Upper lobe of left lung (tissue), 4 donors: ENCODE measurements at regions not wholly inside any gene's neighbourhood (a gene's known extent, or its start where the extent isn't known, plus 50 kb on each side); places are given as distances from the start of the nearest gene placed in this dataset.

ENCODE experiments used
- EP300 ChIP-seq, 4 donors: sonication (generic); formaldehyde crosslinking; IDR thresholded peaks; one replicate each; pipeline ENCODE4 v1.5.1; 2017; ENCODE audit warnings: antibody characterized with exemption in 4 of 4, control low read depth in 2 of 4
- POLR2A ChIP-seq, 4 donors: fragments of 450-650 bp; IDR thresholded peaks; one replicate each; pipeline ENCODE4 v1.5.1; 2016 to 2017; ENCODE audit warnings: antibody characterized with exemption in 4 of 4, mild to moderate bottlenecking in 2 of 4
- POLR2AphosphoS5 ChIP-seq, 2 donors: sonication (generic); formaldehyde crosslinking; IDR thresholded peaks; one replicate each; pipeline ENCODE4 v1.5.1; 2017; ENCODE audit warnings: antibody characterized with exemption in 2 of 2
- TF ChIP-seq, protein P1 (sequence below), 6 experiments: fragments of 450-650 bp in 4 of 6; fragments of 200-600 bp in 2 of 6; sonication (generic) in 2 of 6; IDR thresholded peaks; one replicate each; pipeline ENCODE4 v1.5.1; 2016 to 2019; ENCODE audit warnings: antibody characterized with exemption in 6 of 6

DNA sequence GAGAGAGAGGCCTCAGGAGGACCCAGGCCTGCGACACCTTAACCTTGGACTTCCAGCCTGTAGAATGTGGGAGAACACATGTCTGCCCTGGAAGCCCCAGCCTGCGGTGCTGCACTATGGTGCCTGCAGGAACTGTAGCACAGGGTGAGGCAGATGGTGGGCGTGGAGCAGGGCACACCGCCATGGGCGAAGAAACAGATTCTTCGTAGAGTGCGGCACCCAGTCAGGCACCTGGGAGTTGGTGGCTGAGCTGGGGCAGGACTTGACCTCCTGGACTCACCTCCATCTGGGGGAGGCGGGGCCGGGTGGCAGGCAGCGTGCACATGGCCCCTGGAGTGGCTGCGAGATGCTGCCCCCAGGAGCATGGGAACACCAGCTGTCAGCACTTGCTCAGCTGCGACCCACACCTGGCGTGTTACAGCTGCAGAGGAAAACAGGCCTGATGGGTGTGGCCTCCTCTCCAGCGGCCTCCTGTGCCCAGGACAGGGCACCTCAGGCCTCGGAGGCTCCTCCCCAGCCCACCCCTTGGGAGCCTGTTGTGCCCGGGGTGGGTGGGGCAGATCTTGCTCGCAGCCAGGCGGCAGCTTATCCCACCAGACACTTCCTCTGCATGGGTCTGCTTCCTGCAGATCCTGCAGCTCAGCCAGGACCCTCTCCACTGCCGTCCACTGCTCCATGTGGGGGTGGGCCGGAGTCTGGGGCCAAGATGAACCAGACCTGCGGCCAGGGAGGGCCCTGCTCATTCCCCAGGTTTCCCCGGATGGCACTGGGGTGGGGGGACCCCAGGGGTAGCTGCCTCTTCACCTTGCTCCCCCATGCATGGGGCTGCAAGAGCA, 80.4 kb downstream of the MYEOV start:
- TF ChIP-seq, protein P1, sequence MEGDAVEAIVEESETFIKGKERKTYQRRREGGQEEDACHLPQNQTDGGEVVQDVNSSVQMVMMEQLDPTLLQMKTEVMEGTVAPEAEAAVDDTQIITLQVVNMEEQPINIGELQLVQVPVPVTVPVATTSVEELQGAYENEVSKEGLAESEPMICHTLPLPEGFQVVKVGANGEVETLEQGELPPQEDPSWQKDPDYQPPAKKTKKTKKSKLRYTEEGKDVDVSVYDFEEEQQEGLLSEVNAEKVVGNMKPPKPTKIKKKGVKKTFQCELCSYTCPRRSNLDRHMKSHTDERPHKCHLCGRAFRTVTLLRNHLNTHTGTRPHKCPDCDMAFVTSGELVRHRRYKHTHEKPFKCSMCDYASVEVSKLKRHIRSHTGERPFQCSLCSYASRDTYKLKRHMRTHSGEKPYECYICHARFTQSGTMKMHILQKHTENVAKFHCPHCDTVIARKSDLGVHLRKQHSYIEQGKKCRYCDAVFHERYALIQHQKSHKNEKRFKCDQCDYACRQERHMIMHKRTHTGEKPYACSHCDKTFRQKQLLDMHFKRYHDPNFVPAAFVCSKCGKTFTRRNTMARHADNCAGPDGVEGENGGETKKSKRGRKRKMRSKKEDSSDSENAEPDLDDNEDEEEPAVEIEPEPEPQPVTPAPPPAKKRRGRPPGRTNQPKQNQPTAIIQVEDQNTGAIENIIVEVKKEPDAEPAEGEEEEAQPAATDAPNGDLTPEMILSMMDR (IDR thresholded peaks at IDR 0.05), result no peak
- TF ChIP-seq POLR2AphosphoS5 (IDR thresholded peaks at IDR 0.05) (no peak), POLR2A (IDR thresholded peaks at IDR 0.05) (no peak), EP300 (IDR thresholded peaks at IDR 0.05) (peak in 1 of 4 donors; percentile 16)
